AG09309 (cell line): ENCODE measurements at regions not wholly inside any gene's neighbourhood (a gene's known extent, or its start where the extent isn't known, plus 50 kb on each side); places are given as distances from the start of the nearest gene placed in this dataset.

Experiments used
- DNase-seq: peaks from one replicate; pipeline ENCODE4 v3.0.0-alpha.2; 2010; ENCODE audit warnings: low read depth
- H3K4me3 ChIP-seq: 2 replicates; pipeline ENCODE4 v1.5.1; 2011; ENCODE audit warnings: mild to moderate bottlenecking, low read depth, low read length, moderate library complexity; ENCODE audit not compliant: control insufficient read depth
- TF ChIP-seq, protein P1 (sequence below): IDR thresholded peaks from 2 replicates; pipeline ENCODE4 v1.5.1; 2011; ENCODE audit warnings: mild to moderate bottlenecking, low read depth, low read length, inconsistent platforms; ENCODE audit not compliant: insufficient read depth, control insufficient read depth; ENCODE audit errors: missing control alignments

DNA sequence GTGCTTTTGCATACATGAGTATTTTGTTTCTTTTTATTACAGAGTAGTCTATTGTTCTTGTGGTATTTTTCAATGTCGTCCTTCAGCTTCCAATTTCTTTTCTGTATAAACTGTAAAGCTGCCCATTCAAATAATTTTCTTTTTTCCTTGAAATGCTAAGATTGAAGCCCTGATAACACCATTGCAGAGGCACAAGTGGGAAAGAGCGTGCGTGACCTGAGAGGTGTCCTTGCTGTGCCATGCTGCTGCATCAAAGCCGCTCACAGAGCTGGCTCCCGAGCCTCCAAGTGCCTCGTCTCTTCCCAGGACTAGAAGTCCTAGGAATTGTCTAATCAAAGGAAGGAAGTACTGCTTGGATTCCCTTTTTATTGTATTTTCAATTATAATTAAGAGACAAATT is 101.9 kb upstream of the PFN2 start:
- no peak for DNase-seq
- TF ChIP-seq, protein P1, sequence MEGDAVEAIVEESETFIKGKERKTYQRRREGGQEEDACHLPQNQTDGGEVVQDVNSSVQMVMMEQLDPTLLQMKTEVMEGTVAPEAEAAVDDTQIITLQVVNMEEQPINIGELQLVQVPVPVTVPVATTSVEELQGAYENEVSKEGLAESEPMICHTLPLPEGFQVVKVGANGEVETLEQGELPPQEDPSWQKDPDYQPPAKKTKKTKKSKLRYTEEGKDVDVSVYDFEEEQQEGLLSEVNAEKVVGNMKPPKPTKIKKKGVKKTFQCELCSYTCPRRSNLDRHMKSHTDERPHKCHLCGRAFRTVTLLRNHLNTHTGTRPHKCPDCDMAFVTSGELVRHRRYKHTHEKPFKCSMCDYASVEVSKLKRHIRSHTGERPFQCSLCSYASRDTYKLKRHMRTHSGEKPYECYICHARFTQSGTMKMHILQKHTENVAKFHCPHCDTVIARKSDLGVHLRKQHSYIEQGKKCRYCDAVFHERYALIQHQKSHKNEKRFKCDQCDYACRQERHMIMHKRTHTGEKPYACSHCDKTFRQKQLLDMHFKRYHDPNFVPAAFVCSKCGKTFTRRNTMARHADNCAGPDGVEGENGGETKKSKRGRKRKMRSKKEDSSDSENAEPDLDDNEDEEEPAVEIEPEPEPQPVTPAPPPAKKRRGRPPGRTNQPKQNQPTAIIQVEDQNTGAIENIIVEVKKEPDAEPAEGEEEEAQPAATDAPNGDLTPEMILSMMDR: no peak
- no peak overlapping the region for H3K4me3 ChIP-seq

DNA sequence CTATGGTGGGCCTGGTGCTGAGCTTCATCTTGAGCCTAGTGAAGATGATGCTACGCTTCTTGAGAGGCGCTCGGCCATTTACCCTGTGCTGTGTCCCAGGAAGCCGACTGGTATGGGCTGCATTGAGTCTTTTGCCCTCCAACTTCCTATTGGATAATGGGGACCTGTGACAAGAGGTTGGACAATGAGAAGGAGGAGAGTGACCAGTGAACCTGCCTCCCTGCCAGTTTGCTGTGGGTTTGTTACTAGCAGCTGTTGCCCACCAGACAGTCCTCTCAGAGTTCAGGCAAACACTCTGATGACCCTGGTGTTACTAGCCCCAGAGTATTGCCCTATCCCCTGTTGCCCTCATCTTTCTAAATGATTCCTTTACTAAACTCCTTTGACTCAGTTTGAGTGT is 99.6 kb upstream of the PFN2 start:
- no peak for DNase-seq
- no peak overlapping the region for H3K4me3 ChIP-seq
- TF ChIP-seq, protein P1: no peak

DNA sequence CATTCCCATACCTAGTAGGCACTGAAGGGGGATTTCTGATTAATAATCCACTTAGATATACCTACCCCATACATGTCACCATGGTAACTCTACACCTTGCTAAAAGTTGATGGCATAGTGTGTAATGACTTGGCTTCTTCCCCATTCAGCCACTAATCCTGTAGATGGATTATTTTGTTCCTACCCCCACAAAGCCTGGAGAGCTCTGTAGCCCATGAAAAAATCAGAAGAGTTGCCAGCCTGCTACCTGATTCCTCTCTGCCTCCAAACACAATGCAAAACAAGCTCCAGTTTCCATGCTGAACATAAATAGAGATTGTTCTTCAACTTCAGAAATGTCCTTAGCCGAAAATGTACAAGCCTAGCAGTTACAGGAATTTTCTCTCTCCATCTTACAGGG is 98.9 kb upstream of the PFN2 start:
- no peak overlapping the region for H3K4me3 ChIP-seq
- TF ChIP-seq, protein P1: no peak
- DNase-seq: no peak

DNA sequence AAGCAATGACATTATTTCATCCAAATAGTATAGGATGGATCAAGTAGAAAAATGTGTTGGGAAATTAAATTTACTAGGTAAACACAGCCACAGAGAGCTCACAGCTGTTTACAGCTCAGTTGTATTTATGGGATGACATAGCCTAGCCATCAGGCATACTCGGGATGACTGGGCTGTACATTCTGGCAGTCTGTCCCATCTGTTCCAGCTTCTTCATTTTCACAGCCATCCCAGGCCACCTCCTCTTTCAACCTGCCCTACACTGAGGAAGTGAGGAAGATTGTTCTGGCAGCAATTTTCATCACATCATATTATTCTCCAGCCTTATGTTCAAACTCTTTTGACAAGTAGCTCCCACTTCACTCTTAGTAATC is 98.4 kb upstream of the PFN2 start:
- TF ChIP-seq, protein P1: no peak
- no peak overlapping the region for H3K4me3 ChIP-seq
- no peak for DNase-seq

DNA sequence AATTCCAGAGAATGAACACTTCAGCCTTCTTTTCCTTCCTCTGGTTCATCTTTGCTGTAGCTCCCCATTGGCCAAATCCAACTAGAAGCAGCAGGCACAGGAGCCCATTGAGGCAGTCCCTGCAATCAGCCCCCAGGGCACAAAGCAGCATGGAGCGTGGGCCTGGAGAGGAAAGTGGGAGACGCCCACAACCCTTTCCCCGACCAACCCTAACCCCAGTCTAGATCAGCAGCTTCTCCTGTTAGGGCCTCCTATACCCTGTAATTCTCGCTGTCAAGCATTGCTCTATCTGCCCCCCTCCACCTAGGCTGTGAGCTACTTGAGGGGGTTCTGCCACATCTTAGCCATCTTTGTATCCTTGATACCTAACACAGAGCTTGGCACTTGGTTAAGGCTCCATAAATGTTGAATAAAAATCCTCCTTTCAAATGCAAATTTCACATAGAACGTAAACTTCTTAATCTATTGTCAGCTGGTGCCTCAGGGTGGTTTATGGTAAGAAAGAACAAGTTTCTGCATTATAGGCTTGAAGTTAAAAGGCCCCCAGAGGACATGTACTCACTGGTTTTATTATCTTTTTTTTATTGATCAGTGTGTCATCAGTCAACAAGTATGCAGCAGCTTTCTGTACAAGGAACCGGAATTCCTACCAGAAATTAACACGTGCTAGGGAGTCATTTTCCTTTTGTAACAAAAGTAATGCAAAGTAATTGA is 97.9 kb upstream of the PFN2 start:
- H3K4me3 ChIP-seq: no peak overlapping the region
- DNase-seq: no peak
- TF ChIP-seq, protein P1: no peak

DNA sequence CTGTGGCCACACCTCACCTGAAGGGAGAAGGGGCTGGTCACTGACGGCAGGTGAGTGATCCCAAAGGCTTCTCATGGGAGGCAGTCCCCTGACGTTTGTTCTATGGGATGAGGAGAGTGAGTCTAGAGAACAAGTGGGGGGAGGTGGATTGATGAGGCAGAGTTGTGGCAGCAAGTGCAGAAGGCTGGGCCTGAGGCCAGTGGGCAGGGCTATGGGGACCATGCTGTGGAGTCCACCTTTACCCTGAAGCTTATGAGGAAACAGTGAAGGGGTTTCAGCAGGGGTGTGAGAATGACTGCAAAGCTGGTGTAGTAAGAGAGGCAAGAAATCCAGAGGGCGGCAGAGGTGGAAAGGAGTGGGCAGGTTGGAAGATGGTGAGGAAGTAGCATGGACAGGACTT is 96.9 kb upstream of the PFN2 start:
- DNase-seq: no peak
- TF ChIP-seq, protein P1: no peak
- no peak overlapping the region for H3K4me3 ChIP-seq
